HG03354 (cell line): ENCODE measurements at regions not wholly inside any gene's neighbourhood (a gene's known extent, or its start where the extent isn't known, plus 50 kb on each side); places are given as distances from the start of the nearest gene placed in this dataset.
"Not testable (repeated sequence)": the region's sequence is repeated elsewhere in the genome, so short reads cannot be mapped to it uniquely, and the experiment has no call there.

ENCODE experiments used
- ATAC-seq: cut with Tn5 transposase; IDR thresholded peaks from one replicate; pipeline ENCODE4 v1.9.1; 2021; ENCODE audit warnings: mild to moderate bottlenecking; ENCODE audit not compliant: unreplicated experiment, poor library complexity, severe bottlenecking

GRCh38 chr13:89212186-89212585 lies 1541.0 kb downstream of the SLITRK5 start:
- no peak for ATAC-seq

- no peak for ATAC-seq
These were observed 1543.0 kb downstream of the SLITRK5 start for GRCh38 chr13:89214185-89214584.

DNA sequence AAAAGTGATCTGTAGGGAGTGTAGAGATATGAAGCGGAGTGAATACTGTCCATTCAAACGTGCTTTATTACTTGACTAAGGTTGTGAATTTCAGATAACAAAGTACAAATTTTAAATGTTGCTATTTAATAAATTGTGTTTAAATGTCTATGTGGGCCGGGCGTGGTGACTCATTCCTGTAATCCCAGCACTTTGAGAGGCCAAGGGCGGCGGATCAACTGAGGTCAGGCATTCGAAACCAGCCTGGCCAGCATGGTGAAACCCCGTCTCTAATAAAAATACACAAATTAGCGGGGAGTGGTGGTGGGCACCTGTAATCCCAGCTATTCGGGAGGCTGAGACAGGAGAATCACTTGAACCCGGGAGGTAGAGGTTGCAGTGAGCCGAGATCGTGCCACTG lies 1544.1 kb downstream of the SLITRK5 start:
- not testable (repeated sequence) for ATAC-seq

DNA sequence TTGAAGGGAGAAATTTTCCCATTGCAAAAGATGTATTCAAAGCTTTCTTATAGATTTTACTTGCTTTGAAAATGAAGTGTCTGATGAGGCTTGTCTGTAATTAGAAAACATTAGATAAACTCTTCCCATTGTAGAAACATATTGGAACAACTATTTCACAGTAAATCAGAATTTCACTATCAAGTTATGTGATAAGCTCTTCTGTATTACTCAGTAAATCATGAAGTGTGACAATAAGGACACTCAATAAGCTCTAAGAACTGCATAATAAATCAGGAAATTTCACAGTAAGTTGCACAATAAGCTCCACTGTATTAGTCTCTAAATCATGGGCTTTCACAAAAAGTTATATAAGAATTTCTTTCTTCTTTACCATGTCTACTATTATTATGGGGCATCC lies 1546.6 kb downstream of the SLITRK5 start:
- no peak for ATAC-seq

DNA sequence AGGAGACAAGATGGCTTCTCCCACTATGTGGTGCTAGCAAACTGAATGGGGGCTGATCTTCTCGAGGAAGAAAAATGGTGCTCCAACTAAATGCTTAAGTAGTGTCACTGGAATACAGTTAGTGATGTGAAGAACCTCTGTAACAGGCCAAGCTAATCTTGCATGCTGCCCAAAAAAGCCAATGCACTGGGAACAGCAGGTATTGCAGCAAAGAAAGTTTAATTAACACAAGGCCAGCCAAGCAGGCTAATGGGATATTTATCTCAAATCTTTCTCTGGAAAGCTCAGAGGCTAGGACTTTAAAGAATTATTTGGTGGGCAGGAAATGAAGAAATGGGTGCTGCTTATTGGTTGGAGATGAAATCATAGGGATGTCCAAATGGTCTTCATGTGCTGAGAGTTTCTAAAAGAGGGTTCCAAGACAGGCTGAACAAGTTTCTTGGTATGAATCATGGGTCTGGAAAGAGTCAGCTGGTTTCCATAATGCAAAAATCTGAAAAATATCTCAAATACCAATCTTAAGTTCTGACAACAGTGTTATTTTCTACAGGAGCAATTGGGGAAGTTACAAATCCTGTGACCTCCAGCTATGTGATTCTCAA lies 1550.5 kb downstream of the SLITRK5 start:
- no peak for ATAC-seq

- no peak for ATAC-seq
These were observed 1556.2 kb downstream of the SLITRK5 start for GRCh38 chr13:89227356-89227755.

DNA sequence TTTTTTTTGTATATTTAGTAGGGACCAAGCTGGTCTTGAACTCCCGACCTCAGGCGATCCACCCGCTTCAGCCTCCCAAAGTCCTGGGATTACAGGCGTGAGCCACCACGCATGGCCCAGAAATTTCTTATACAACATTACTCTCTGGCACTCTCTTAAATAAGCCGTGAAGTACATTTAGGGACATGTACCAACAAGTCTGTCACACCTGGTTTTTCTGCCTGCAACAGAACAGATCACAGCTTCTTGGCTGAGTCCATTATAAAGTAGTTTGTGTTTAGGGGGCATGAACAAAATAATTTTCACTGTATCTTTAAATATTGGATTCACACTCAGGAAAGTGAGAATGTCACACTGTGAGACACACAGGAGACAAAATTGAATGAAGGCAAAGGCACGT lies 1567.3 kb downstream of the SLITRK5 start:
- ATAC-seq = no peak

GRCh38 chr13:89239361-89240127 lies 1568.4 kb downstream of the SLITRK5 start:
- ATAC-seq = no peak

GRCh38 chr13:89255844-89256406 lies 1584.8 kb downstream of the SLITRK5 start:
- no peak for ATAC-seq

GRCh38 chr13:89267734-89268133 lies 1596.6 kb downstream of the SLITRK5 start:
- no peak for ATAC-seq

- no peak for ATAC-seq
These were observed 1598.6 kb downstream of the SLITRK5 start for GRCh38 chr13:89269737-89270136.

GRCh38 chr13:89270736-89271135 lies 1599.6 kb downstream of the SLITRK5 start:
- ATAC-seq = no peak

DNA sequence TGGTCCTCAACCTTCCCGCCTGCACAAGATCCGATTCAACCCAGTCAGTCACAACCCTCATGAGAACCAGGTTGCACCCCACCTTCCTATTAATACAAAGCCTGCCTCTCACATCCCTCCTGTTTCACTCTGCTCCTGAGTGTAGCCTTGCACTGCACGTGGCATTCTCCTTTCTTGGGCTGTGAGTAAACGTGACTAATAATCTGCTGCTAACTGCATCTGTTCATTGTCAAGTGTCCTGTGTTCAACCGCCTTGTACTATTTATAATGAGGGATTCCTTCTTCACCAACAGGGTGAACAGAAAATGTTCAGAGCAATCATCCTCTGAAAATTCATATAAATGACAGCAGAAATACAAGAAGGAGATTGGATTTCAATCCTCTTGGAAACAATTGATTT lies 1608.2 kb downstream of the SLITRK5 start:
- ATAC-seq = no peak

DNA sequence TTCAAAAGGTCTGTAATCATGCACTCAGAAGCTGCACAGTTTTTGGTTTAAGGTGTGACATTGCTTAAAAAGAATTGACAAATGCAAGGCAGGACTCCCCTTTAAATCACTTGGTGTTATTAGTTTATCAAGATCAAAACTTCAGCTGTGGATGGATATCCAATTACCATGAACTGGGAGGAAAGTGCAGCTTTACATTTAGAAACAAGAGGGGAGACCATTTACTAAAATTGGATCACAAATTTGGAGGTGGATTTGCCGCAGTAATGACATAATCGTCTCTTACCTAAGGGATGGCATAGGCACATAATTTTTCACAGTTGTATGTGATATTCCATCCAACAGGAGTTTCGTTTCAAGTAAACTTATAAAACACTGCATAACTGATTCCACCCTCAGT lies 1610.2 kb downstream of the SLITRK5 start:
- no peak for ATAC-seq

GRCh38 chr13:89282241-89282640 lies 1611.1 kb downstream of the SLITRK5 start:
- no peak for ATAC-seq

GRCh38 chr13:89287381-89287780 lies 1616.2 kb downstream of the SLITRK5 start:
- ATAC-seq = no peak

GRCh38 chr13:89294115-89294867 lies 1623.1 kb downstream of the SLITRK5 start:
- ATAC-seq = no peak

- ATAC-seq = peak; percentile 78
These were observed 1636.1 kb downstream of the SLITRK5 start for GRCh38 chr13:89307278-89307677.

DNA sequence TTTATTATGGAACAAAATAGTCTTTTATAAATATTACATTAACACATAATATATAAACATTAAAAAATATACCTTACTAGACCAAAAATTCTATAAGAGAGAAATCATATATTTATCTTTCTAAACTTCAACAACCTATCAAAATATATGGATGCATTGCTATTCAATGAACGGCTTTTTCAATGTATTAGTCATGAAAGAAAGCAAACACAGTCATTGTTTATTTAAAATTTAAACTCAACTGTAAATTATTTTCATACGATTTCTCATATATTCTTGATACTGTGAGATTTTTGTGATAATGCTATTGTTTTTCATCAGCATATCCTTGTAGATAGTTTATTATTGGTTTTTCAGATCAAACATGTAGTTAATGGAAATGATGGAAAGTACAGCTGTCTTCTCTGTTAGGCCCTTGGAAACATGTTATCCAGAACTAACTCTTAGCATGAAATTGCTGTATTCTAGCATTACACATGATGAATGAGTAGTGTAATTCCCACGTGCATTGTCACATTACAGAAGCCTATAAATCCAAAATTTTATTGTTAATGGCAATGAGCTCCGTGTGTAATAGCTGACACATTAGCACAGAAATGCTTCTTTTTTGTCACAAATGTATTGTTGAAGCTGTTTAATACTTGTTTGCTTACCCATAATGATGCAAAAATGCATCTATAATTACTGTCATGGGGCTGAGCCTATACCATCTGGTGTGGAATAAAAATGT lies 1639.9 kb downstream of the SLITRK5 start:
- ATAC-seq = no peak

DNA sequence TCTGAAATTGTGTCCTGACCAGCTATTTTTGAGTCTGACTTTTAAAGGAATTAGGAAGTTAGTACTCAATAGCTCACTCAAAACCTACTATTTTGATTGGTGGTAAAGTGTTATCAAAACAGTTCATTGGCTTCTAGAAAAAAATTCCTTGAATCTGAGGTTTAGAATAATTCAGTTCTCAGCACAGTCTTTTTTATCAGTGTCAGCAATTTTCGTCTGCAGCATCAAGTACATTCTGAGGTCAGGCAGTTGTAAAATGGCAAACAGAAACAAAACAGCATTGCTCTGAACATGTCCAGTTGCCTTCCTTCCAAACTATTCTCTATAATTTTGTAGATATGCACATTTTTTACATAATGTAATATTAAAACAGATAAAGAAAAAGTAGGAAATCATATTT lies 1644.1 kb downstream of the SLITRK5 start:
- ATAC-seq = no peak
